NCI-H82 treated with DMSO at 0.1 percent for 48 hours (cell line): ENCODE measurements at regions not wholly inside any gene's neighbourhood (a gene's known extent, or its start where the extent isn't known, plus 50 kb on each side); places are given as distances from the start of the nearest gene placed in this dataset.

Source experiments
- DNase-seq: peaks from one replicate; lab custom pipeline; 2025; ENCODE audit not compliant: unreplicated experiment; lab: John Stamatoyannopoulos, UW

DNA sequence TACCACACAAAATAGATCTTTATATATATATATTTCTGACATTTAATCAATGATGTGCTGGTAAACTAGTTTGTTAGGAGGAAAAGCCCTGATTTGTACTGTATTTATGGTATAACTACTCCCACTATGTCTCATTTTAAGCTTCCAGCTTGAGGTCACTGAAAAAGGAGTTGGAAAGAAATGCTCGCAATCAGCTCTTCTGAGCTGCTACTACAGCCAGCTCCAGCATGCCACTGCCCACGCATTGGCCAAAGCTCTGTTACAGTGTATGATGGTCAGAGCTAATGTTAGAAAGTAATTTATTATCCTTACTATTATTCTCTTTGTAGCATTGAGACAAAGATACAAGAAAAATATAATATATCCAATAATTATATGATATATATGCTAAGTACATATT lies 55.0 kb upstream of the PCED1B start:
- no peak for DNase-seq

- DNase-seq: no peak
These were observed 54.1 kb upstream of the PCED1B start for GRCh38 chr12:47025349-47025748.

- DNase-seq: no peak
These were observed 53.6 kb upstream of the PCED1B start for GRCh38 chr12:47025798-47026197.

GRCh38 chr12:47026291-47026690 lies 53.1 kb upstream of the PCED1B start:
- no peak for DNase-seq
